ENCODE measurements at regions not wholly inside any gene's neighbourhood (a gene's known extent, or its start where the extent isn't known, plus 50 kb on each side); places are given as distances from the start of the nearest gene placed in this dataset.

DNA sequence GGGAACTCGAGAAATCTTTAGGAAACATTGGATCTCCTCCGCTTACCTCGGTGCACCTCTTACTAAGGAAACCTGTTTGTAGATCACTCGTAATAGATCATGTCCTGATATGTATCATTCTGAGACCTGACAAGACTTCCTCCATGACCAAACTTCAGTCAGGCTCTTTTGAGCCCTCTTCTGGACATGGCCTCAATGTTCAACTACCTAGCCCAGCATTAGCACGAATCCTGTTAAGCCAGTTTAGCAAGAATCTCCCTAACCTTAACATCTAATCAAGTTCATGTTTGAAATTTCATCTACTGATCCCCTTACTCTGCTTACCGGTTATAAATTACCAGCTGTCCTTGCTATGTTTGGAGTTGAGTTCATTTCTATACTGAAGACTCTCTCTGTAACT, 713.9 kb upstream of the USP15 start (continued):
- TF ChIP-seq GTF3C2 (IDR thresholded peaks at IDR 0.05; ENCODE audit: borderline replicate concordance, extremely low read depth, insufficient read length): no peak
- no peak for TF ChIP-seq LARP7 (IDR thresholded peaks at IDR 0.05)
- no peak for TF ChIP-seq KAT8 (IDR thresholded peaks at IDR 0.05; ENCODE audit: low read depth)

DNA sequence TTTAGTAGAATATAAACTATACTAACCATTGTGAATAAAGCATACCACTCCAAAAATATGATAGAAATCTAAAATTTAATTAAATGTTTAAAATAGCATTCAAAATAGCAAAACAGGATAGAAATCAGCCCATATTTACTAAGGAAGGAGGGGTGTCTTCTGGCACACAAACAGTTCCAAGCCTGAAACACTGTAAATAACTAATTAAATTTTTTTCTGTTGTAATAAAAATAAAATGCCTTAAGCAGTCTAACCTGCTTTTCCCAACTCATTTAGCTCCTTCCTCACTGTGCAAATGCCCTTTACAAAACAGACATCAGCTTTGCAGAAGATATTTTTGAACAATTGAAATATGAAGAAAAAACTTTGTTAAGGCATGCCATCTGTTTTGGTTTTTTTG, 707.1 kb upstream of the USP15 start:
- Histone ChIP-seq H3K4me2 (ENCODE audit: insufficient read depth, low read length) (no peak overlapping the region), H3K4me3 (no peak overlapping the region), H3K4me1 (replicated peaks in 1 of 2; ENCODE audit: control insufficient read depth in 2 of 2, insufficient read depth in 2 of 2, low read length in 2 of 2) (no peaks in the 10 kb centered on the region), H2AFZ (ENCODE audit: low read depth, low read length) (no peak overlapping the region), H3K27ac (ENCODE audit: extremely low read depth, low read depth, low read length) (no peak overlapping the region), H3K9ac (ENCODE audit: insufficient read depth in 1 of 2, low read depth in 2 of 2, low read length in 2 of 2) (no peak overlapping the region), H3K79me2 (ENCODE audit: control insufficient read depth, insufficient read depth, low read length) (no peaks in the 10 kb centered on the region), H3K9me3 (replicated peaks; ENCODE audit: control insufficient read depth, insufficient read depth, low read depth, low read length) (0 out of 2 replicates have a peak, but pooled peaks cover 3% of the 10 kb centered on the region), H4K20me1 (replicated peaks; ENCODE audit: control insufficient read depth, insufficient read depth, low read length) (no peaks in the 10 kb centered on the region), H3K9me1 (ENCODE audit: control insufficient read depth, insufficient read depth, low read length) (no peaks in the 10 kb centered on the region), H3K27me3 (ENCODE audit: control insufficient read depth in 2 of 2, insufficient read depth in 2 of 2, low read length in 2 of 2) (no peaks in the 10 kb centered on the region), H3K36me3 (ENCODE audit: control insufficient read depth, insufficient read depth, low read length) (no peaks in the 10 kb centered on the region)
- POLR2A ChIA-PET: no interaction called here
- BruUV-seq (replicated peaks): no TSS peak
- no peak for FAIRE-seq
- DNase-seq (ENCODE audit: extremely low read depth in 1 of 4, low spot score in 3 of 4): no peak
- no peak for ATAC-seq
- intact Hi-C loops (cut with micrococcal nuclease) (no loop called here), in situ Hi-C loops (cut with MboI) (no loop called here)
- TF ChIP-seq, protein P1, sequence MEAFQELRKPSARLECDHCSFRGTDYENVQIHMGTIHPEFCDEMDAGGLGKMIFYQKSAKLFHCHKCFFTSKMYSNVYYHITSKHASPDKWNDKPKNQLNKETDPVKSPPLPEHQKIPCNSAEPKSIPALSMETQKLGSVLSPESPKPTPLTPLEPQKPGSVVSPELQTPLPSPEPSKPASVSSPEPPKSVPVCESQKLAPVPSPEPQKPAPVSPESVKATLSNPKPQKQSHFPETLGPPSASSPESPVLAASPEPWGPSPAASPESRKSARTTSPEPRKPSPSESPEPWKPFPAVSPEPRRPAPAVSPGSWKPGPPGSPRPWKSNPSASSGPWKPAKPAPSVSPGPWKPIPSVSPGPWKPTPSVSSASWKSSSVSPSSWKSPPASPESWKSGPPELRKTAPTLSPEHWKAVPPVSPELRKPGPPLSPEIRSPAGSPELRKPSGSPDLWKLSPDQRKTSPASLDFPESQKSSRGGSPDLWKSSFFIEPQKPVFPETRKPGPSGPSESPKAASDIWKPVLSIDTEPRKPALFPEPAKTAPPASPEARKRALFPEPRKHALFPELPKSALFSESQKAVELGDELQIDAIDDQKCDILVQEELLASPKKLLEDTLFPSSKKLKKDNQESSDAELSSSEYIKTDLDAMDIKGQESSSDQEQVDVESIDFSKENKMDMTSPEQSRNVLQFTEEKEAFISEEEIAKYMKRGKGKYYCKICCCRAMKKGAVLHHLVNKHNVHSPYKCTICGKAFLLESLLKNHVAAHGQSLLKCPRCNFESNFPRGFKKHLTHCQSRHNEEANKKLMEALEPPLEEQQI (IDR thresholded peaks at IDR 0.05): no peak
- no peak for TF ChIP-seq TEAD1 (CRISPR knock-in tag; IDR thresholded peaks at IDR 0.05)
- TF ChIP-seq TAL1 (IDR thresholded peaks at IDR 0.05): no peak
- no peak for TF ChIP-seq ZFP30 (CRISPR knock-in tag; IDR thresholded peaks at IDR 0.05; ENCODE audit: borderline replicate concordance)
- no peak for TF ChIP-seq HLTF (IDR thresholded peaks at IDR 0.05)
- no peak for TF ChIP-seq MYBL2 (IDR thresholded peaks at IDR 0.05; ENCODE audit: low read depth)
- no peak for TF ChIP-seq MYBL2 (CRISPR knock-in tag; IDR thresholded peaks at IDR 0.05; ENCODE audit: borderline replicate concordance)
- CTCF ChIA-PET (ENCODE audit: low intra/inter-chr PET ratio): no interaction called here

Measured in K562 (cell line).